ENCODE measurements at regions not wholly inside any gene's neighbourhood (a gene's known extent, or its start where the extent isn't known, plus 50 kb on each side); places are given as distances from the start of the nearest gene placed in this dataset.

DNA sequence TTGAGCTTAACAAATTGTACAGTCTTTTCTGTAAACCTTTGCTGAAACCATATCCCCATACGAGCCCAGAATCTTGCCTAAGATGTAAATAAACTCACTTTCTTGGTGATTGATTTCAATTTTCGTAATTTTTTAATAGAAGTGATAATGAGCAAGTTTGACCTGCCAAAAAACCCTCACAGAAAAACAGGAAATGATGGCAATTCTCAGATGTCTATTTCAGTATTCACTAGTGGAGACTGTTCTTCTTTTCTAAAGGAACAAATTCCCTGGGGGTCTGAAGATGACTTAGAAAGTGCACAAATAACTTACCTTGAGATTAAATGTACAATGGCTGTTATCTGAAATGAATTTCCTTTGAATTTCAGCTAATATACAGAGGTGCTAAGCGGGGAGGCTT, 116.5 kb upstream of the CMC1 start:
- TF ChIP-seq, protein P1, sequence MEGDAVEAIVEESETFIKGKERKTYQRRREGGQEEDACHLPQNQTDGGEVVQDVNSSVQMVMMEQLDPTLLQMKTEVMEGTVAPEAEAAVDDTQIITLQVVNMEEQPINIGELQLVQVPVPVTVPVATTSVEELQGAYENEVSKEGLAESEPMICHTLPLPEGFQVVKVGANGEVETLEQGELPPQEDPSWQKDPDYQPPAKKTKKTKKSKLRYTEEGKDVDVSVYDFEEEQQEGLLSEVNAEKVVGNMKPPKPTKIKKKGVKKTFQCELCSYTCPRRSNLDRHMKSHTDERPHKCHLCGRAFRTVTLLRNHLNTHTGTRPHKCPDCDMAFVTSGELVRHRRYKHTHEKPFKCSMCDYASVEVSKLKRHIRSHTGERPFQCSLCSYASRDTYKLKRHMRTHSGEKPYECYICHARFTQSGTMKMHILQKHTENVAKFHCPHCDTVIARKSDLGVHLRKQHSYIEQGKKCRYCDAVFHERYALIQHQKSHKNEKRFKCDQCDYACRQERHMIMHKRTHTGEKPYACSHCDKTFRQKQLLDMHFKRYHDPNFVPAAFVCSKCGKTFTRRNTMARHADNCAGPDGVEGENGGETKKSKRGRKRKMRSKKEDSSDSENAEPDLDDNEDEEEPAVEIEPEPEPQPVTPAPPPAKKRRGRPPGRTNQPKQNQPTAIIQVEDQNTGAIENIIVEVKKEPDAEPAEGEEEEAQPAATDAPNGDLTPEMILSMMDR (IDR thresholded peaks at IDR 0.05), result no peak
- TF ChIP-seq POLR2A (IDR thresholded peaks at IDR 0.05), result no peak

All from adrenal gland (tissue), 5 donors.